Mesenchymal stem cell (in vitro differentiated cells and primary cell): ENCODE measurements at regions not wholly inside any gene's neighbourhood (a gene's known extent, or its start where the extent isn't known, plus 50 kb on each side); places are given as distances from the start of the nearest gene placed in this dataset.
A peak's percentile ranks its signal among the peaks of the same experiment; 100 is the strongest.

Experiments
- DNase-seq: peaks from one replicate; pipeline ENCODE4 v3.0.0-alpha.2; 2013
- H2AFZ ChIP-seq: one replicate; pipeline ENCODE4 v1.6.1; 2013; ENCODE audit warnings: low read depth, mild to moderate bottlenecking, control low read depth, inconsistent platforms, low read length, moderate library complexity
- H2AK5ac ChIP-seq: 2 replicates; pipeline ENCODE4 v1.6.1; 2013; ENCODE audit warnings: low read length, moderate library complexity, mild to moderate bottlenecking, inconsistent platforms; ENCODE audit not compliant: severe bottlenecking
- H2BK120ac ChIP-seq: one replicate; pipeline ENCODE4 v1.6.1; 2013; ENCODE audit warnings: low read depth, mild to moderate bottlenecking, inconsistent platforms, low read length, moderate library complexity
- H2BK12ac ChIP-seq, 2 experiments: one replicate each; pipeline ENCODE4 v1.6.1; 2013; ENCODE audit warnings: inconsistent platforms in 2 of 2, low read length in 2 of 2, mild to moderate bottlenecking in 2 of 2, moderate library complexity in 2 of 2, control low read depth in 1 of 2
- H2BK15ac ChIP-seq: one replicate; pipeline ENCODE4 v1.6.1; 2013; ENCODE audit warnings: mild to moderate bottlenecking, low read depth, inconsistent platforms; ENCODE audit not compliant: poor library complexity, severe bottlenecking
- H2BK5ac ChIP-seq: 2 replicates; pipeline ENCODE4 v1.6.1; 2013; ENCODE audit warnings: low read depth, mild to moderate bottlenecking, low read length, control low read depth, inconsistent platforms; ENCODE audit not compliant: poor library complexity, severe bottlenecking
- H3K14ac ChIP-seq, 2 experiments: one replicate each; pipeline ENCODE4 v1.6.1; 2013; ENCODE audit warnings: inconsistent platforms in 2 of 2, low read length in 2 of 2, control low read depth in 1 of 2, mild to moderate bottlenecking in 1 of 2, moderate library complexity in 1 of 2
- H3K18ac ChIP-seq, 2 experiments: one replicate each; pipeline ENCODE4 v1.6.1; 2013; ENCODE audit warnings: inconsistent platforms in 2 of 2, low read length in 2 of 2, control low read depth in 1 of 2, low read depth in 1 of 2, mild to moderate bottlenecking in 1 of 2
- H3K23ac ChIP-seq, 2 experiments: one replicate each; pipeline ENCODE4 v1.6.1; 2013; ENCODE audit warnings: inconsistent platforms in 2 of 2, low read length in 2 of 2, mild to moderate bottlenecking in 2 of 2, moderate library complexity in 2 of 2, control low read depth in 1 of 2
- H3K27ac ChIP-seq: 2 replicates; pipeline ENCODE4 v1.5.1; 2013; ENCODE audit warnings: mild to moderate bottlenecking, moderate library complexity, low read length, control low read depth, inconsistent platforms; ENCODE audit not compliant: poor library complexity, severe bottlenecking
- H3K27me3 ChIP-seq, 2 experiments: 2 replicates each; pipeline versions ENCODE4 v1.6.1 to v1.7.0; 2013; ENCODE audit warnings: low read length in 2 of 2, mild to moderate bottlenecking in 2 of 2, moderate library complexity in 2 of 2, control low read depth in 1 of 2, inconsistent platforms in 1 of 2; ENCODE audit not compliant: control insufficient read depth in 1 of 2, insufficient read depth in 1 of 2
- H3K36me3 ChIP-seq, 2 experiments: 2 replicates each; pipeline versions ENCODE4 v1.6.1 to v1.7.0; 2013; ENCODE audit warnings: low read length in 2 of 2, control low read depth in 1 of 2, inconsistent platforms in 1 of 2, low read depth in 1 of 2, mild to moderate bottlenecking in 1 of 2; ENCODE audit not compliant: insufficient read depth in 2 of 2, control insufficient read depth in 1 of 2
- H3K4ac ChIP-seq, 2 experiments: one replicate each; pipeline ENCODE4 v1.6.1; 2013; ENCODE audit warnings: inconsistent platforms in 2 of 2, low read length in 2 of 2, mild to moderate bottlenecking in 2 of 2, moderate library complexity in 2 of 2, control low read depth in 1 of 2, low read depth in 1 of 2
- H3K4me1 ChIP-seq: 2 replicates; pipeline ENCODE4 v1.6.1; 2013; ENCODE audit warnings: low read depth, low read length, control low read depth; ENCODE audit not compliant: control insufficient read depth, insufficient read depth
- H3K4me2 ChIP-seq: 2 replicates; pipeline ENCODE4 v1.6.1; 2013; ENCODE audit warnings: low read length, mild to moderate bottlenecking, inconsistent platforms; ENCODE audit not compliant: poor library complexity, severe bottlenecking
- H3K4me3 ChIP-seq, 2 experiments: 2 replicates each; pipeline versions ENCODE4 v1.5.1 to v1.7.0; 2013; ENCODE audit warnings: low read length in 2 of 2, mild to moderate bottlenecking in 2 of 2, control low read depth in 1 of 2, low read depth in 1 of 2; ENCODE audit not compliant: insufficient read depth in 1 of 2
- H3K79me1 ChIP-seq: replicated peaks from 2 replicates; pipeline ENCODE4 v1.6.1; 2013; ENCODE audit warnings: mild to moderate bottlenecking, control low read depth, low read length, inconsistent platforms; ENCODE audit not compliant: poor library complexity, severe bottlenecking
- H3K9ac ChIP-seq: 2 replicates; pipeline ENCODE4 v1.7.0; 2013; ENCODE audit warnings: mild to moderate bottlenecking, low read length, moderate library complexity
- H3K9me3 ChIP-seq: 2 replicates; pipeline ENCODE4 v1.7.0; 2013; ENCODE audit warnings: mild to moderate bottlenecking, low read length; ENCODE audit not compliant: control insufficient read depth
- H4K8ac ChIP-seq: one replicate; pipeline ENCODE4 v1.6.1; 2013; ENCODE audit warnings: inconsistent platforms, mild to moderate bottlenecking, low read length, moderate library complexity
- H4K91ac ChIP-seq: one replicate; pipeline ENCODE4 v1.6.1; 2013; ENCODE audit warnings: mild to moderate bottlenecking, low read length, inconsistent platforms
- whole genome bisulfite sequencing: methylation state at CpG from one replicate; pipeline ENCODE4 v1.1.7; 2013; ENCODE audit warnings: mixed read lengths; 5-methylcytosine and 5-hydroxymethylcytosine counted together

- Histone ChIP-seq H2AK5ac (no peak overlapping the region), H3K79me1 (no peaks in the 10 kb centered on the region), H3K14ac (no peak overlapping the region), H3K4me3 (no peak overlapping the region), H3K36me3 (no peaks in the 10 kb centered on the region), H4K91ac (no peak overlapping the region), H3K27me3 (no peaks in the 10 kb centered on the region), H3K27ac (no peak overlapping the region), H4K8ac (no peak overlapping the region), H3K9ac (no peak overlapping the region), H2BK15ac (no peak overlapping the region), H2BK120ac (no peak overlapping the region), H3K4ac (no peak overlapping the region), H3K4me2 (no peak overlapping the region), H3K9me3 (no peaks in the 10 kb centered on the region), H3K18ac (no peak overlapping the region), H3K4me1 (no peaks in the 10 kb centered on the region), H2BK5ac (no peak overlapping the region), H3K23ac (no peak overlapping the region), H2BK12ac (no peak overlapping the region), H2AFZ (no peak overlapping the region)
- WGBS, result 93% methylated on average over 3 of the region's 5 CpGs
- DNase-seq, result no peak
These were observed 419.4 kb upstream of the CELF2 start for GRCh38 chr10:10598297-10598696.

- Histone ChIP-seq H2BK12ac (no peak overlapping the region), H2AK5ac (no peak overlapping the region), H3K18ac (no peak overlapping the region), H3K27me3 (no peaks in the 10 kb centered on the region), H3K79me1 (no peaks in the 10 kb centered on the region), H3K9ac (no peak overlapping the region), H2BK5ac (no peak overlapping the region), H4K91ac (no peak overlapping the region), H2BK15ac (no peak overlapping the region), H3K36me3 (no peaks in the 10 kb centered on the region), H2BK120ac (no peak overlapping the region), H3K14ac (no peak overlapping the region), H2AFZ (no peak overlapping the region), H3K4me2 (no peak overlapping the region), H4K8ac (no peak overlapping the region), H3K4me3 (no peak overlapping the region), H3K4ac (no peak overlapping the region), H3K23ac (no peak overlapping the region), H3K4me1 (no peaks in the 10 kb centered on the region), H3K27ac (no peak overlapping the region), H3K9me3 (no peaks in the 10 kb centered on the region)
- 92% methylated on average over 5 of the region's 5 CpGs for WGBS
- no peak for DNase-seq
These were observed 417.7 kb upstream of the CELF2 start for GRCh38 chr10:10600004-10600403.

- no peak overlapping the region for H3K14ac ChIP-seq
- no peak overlapping the region for H2BK15ac ChIP-seq
- no peaks in the 10 kb centered on the region for H3K79me1 ChIP-seq
- no peaks in the 10 kb centered on the region for H3K4me1 ChIP-seq
- no peak overlapping the region for H3K18ac ChIP-seq
- peak overlapping the region; percentile 84 for H3K9ac ChIP-seq
- H3K36me3 ChIP-seq, result no peaks in the 10 kb centered on the region
- no peak overlapping the region for H2BK120ac ChIP-seq
- WGBS, result 80% methylated on average over 9 of the region's 9 CpGs
- H4K91ac ChIP-seq, result no peak overlapping the region
- H2BK12ac ChIP-seq, result no peak overlapping the region
- H2AK5ac ChIP-seq, result no peak overlapping the region
- no peaks in the 10 kb centered on the region for H3K9me3 ChIP-seq
- no peak overlapping the region for H3K4ac ChIP-seq
- H3K27ac ChIP-seq, result no peak overlapping the region
- no peak overlapping the region for H2BK5ac ChIP-seq
- H3K27me3 ChIP-seq, result no peaks in the 10 kb centered on the region
- no peak overlapping the region for H3K4me3 ChIP-seq
- H3K4me2 ChIP-seq, result no peak overlapping the region
- no peak overlapping the region for H3K23ac ChIP-seq
- no peak overlapping the region for H2AFZ ChIP-seq
- DNase-seq, result peak; percentile 35
- no peak overlapping the region for H4K8ac ChIP-seq
These were observed 412.1 kb upstream of the CELF2 start for GRCh38 chr10:10605551-10606081.

- no peaks in the 10 kb centered on the region for H3K27me3 ChIP-seq
- no peaks in the 10 kb centered on the region for H3K4me1 ChIP-seq
- no peak for DNase-seq
- no peak overlapping the region for H4K91ac ChIP-seq
- no peak overlapping the region for H2BK15ac ChIP-seq
- no peaks in the 10 kb centered on the region for H3K36me3 ChIP-seq
- no peak overlapping the region for H3K9ac ChIP-seq
- H3K4ac ChIP-seq, result no peak overlapping the region
- no peak overlapping the region for H3K4me3 ChIP-seq
- no peak overlapping the region for H2BK12ac ChIP-seq
- no peak overlapping the region for H3K23ac ChIP-seq
- no peak overlapping the region for H3K14ac ChIP-seq
- no peak overlapping the region for H4K8ac ChIP-seq
- H3K18ac ChIP-seq, result no peak overlapping the region
- no peak overlapping the region for H3K27ac ChIP-seq
- H3K9me3 ChIP-seq, result no peaks in the 10 kb centered on the region
- H3K4me2 ChIP-seq, result no peak overlapping the region
- no peaks in the 10 kb centered on the region for H3K79me1 ChIP-seq
- H2BK120ac ChIP-seq, result no peak overlapping the region
- WGBS, result 92% methylated on average over 8 of the region's 8 CpGs
- H2AK5ac ChIP-seq, result no peak overlapping the region
- no peak overlapping the region for H2BK5ac ChIP-seq
- H2AFZ ChIP-seq, result no peak overlapping the region
These were observed 408.2 kb upstream of the CELF2 start for GRCh38 chr10:10609379-10609955.
